ENCODE measurements at regions not wholly inside any gene's neighbourhood (a gene's known extent, or its start where the extent isn't known, plus 50 kb on each side); places are given as distances from the start of the nearest gene placed in this dataset.

- Histone ChIP-seq H3K27me3 (ENCODE audit: control insufficient read depth, insufficient read depth, low read length) (no peaks in the 10 kb centered on the region), H3K36me3 (replicated peaks; ENCODE audit: control insufficient read depth, insufficient read depth, low read length) (no peaks in the 10 kb centered on the region), H3K4me3 (ENCODE audit: insufficient read depth, low read depth, low read length) (no peak overlapping the region)
- no peak for DNase-seq
Measured at GRCh38 chr5:92923885-92924284, 657.1 kb downstream of the NR2F1-AS1 start.

- DNase-seq: no peak
- H3K36me3 ChIP-seq (replicated peaks; ENCODE audit: control insufficient read depth, insufficient read depth, low read length): no peaks in the 10 kb centered on the region
- no peaks in the 10 kb centered on the region for H3K27me3 ChIP-seq (ENCODE audit: control insufficient read depth, insufficient read depth, low read length)
- H3K4me3 ChIP-seq (ENCODE audit: insufficient read depth, low read depth, low read length): no peak overlapping the region
Measured at GRCh38 chr5:92922231-92922967, 658.6 kb downstream of the NR2F1-AS1 start.

GRCh38 chr5:92917044-92917443 lies 664.0 kb downstream of the NR2F1-AS1 start:
- no peak overlapping the region for H3K4me3 ChIP-seq (ENCODE audit: insufficient read depth, low read depth, low read length)
- H3K27me3 ChIP-seq (ENCODE audit: control insufficient read depth, insufficient read depth, low read length): no peaks in the 10 kb centered on the region
- no peaks in the 10 kb centered on the region for H3K36me3 ChIP-seq (replicated peaks; ENCODE audit: control insufficient read depth, insufficient read depth, low read length)
- DNase-seq: no peak

- H3K4me3 ChIP-seq (ENCODE audit: insufficient read depth, low read depth, low read length): no peak overlapping the region
- no peaks in the 10 kb centered on the region for H3K27me3 ChIP-seq (ENCODE audit: control insufficient read depth, insufficient read depth, low read length)
- no peak for DNase-seq
Measured at GRCh38 chr5:92916036-92916435, 665.0 kb downstream of the NR2F1-AS1 start.

GRCh38 chr5:92912283-92912682 lies 668.7 kb downstream of the NR2F1-AS1 start:
- Histone ChIP-seq H3K36me3 (replicated peaks; ENCODE audit: control insufficient read depth, insufficient read depth, low read length) (no peaks in the 10 kb centered on the region), H3K27me3 (ENCODE audit: control insufficient read depth, insufficient read depth, low read length) (no peaks in the 10 kb centered on the region), H3K4me3 (ENCODE audit: insufficient read depth, low read depth, low read length) (no peak overlapping the region)
- DNase-seq: no peak

More at GRCh38 chr5:92916036-92916435, 665.0 kb downstream of the NR2F1-AS1 start:
- H3K36me3 ChIP-seq (replicated peaks; ENCODE audit: control insufficient read depth, insufficient read depth, low read length): no peaks in the 10 kb centered on the region

- no peaks in the 10 kb centered on the region for H3K27me3 ChIP-seq (ENCODE audit: control insufficient read depth, insufficient read depth, low read length)
- DNase-seq: no peak
- no peaks in the 10 kb centered on the region for H3K36me3 ChIP-seq (replicated peaks; ENCODE audit: control insufficient read depth, insufficient read depth, low read length)
- no peak overlapping the region for H3K4me3 ChIP-seq (ENCODE audit: insufficient read depth, low read depth, low read length)
Measured at GRCh38 chr5:92911851-92912250, 669.2 kb downstream of the NR2F1-AS1 start.

- Histone ChIP-seq H3K36me3 (replicated peaks; ENCODE audit: control insufficient read depth, insufficient read depth, low read length) (no peaks in the 10 kb centered on the region), H3K4me3 (ENCODE audit: insufficient read depth, low read depth, low read length) (no peak overlapping the region), H3K27me3 (ENCODE audit: control insufficient read depth, insufficient read depth, low read length) (no peaks in the 10 kb centered on the region)
- DNase-seq: no peak
Measured at GRCh38 chr5:92911293-92911692, 669.7 kb downstream of the NR2F1-AS1 start.

- H3K27me3 ChIP-seq (ENCODE audit: control insufficient read depth, insufficient read depth, low read length): no peaks in the 10 kb centered on the region
- no peak overlapping the region for H3K4me3 ChIP-seq (ENCODE audit: insufficient read depth, low read depth, low read length)
- no peaks in the 10 kb centered on the region for H3K36me3 ChIP-seq (replicated peaks; ENCODE audit: control insufficient read depth, insufficient read depth, low read length)
- DNase-seq: peak; percentile 2
Measured at GRCh38 chr5:92909602-92909962, 671.4 kb downstream of the NR2F1-AS1 start.

GRCh38 chr5:92908952-92909601 lies 671.9 kb downstream of the NR2F1-AS1 start:
- H3K27me3 ChIP-seq (ENCODE audit: control insufficient read depth, insufficient read depth, low read length): no peaks in the 10 kb centered on the region
- H3K36me3 ChIP-seq (replicated peaks; ENCODE audit: control insufficient read depth, insufficient read depth, low read length): no peaks in the 10 kb centered on the region
- no peak overlapping the region for H3K4me3 ChIP-seq (ENCODE audit: insufficient read depth, low read depth, low read length)
- no peak for DNase-seq

- no peaks in the 10 kb centered on the region for H3K27me3 ChIP-seq (ENCODE audit: control insufficient read depth, insufficient read depth, low read length)
- DNase-seq: no peak
Measured at GRCh38 chr5:92907938-92908606, 672.9 kb downstream of the NR2F1-AS1 start.

GRCh38 chr5:92906798-92907376 lies 674.1 kb downstream of the NR2F1-AS1 start:
- DNase-seq: no peak
- H3K4me3 ChIP-seq (ENCODE audit: insufficient read depth, low read depth, low read length): no peak overlapping the region
- no peaks in the 10 kb centered on the region for H3K27me3 ChIP-seq (ENCODE audit: control insufficient read depth, insufficient read depth, low read length)
- no peaks in the 10 kb centered on the region for H3K36me3 ChIP-seq (replicated peaks; ENCODE audit: control insufficient read depth, insufficient read depth, low read length)

More at GRCh38 chr5:92907938-92908606, 672.9 kb downstream of the NR2F1-AS1 start:
- no peaks in the 10 kb centered on the region for H3K36me3 ChIP-seq (replicated peaks; ENCODE audit: control insufficient read depth, insufficient read depth, low read length)
- H3K4me3 ChIP-seq (ENCODE audit: insufficient read depth, low read depth, low read length): no peak overlapping the region

- Histone ChIP-seq H3K36me3 (replicated peaks; ENCODE audit: control insufficient read depth, insufficient read depth, low read length) (no peaks in the 10 kb centered on the region), H3K27me3 (ENCODE audit: control insufficient read depth, insufficient read depth, low read length) (no peaks in the 10 kb centered on the region), H3K4me3 (ENCODE audit: insufficient read depth, low read depth, low read length) (no peak overlapping the region)
- no peak for DNase-seq
Measured at GRCh38 chr5:92904021-92904420, 677.0 kb downstream of the NR2F1-AS1 start.

GRCh38 chr5:92899611-92900010 lies 681.4 kb downstream of the NR2F1-AS1 start:
- Histone ChIP-seq H3K36me3 (replicated peaks; ENCODE audit: control insufficient read depth, insufficient read depth, low read length) (no peaks in the 10 kb centered on the region), H3K27me3 (ENCODE audit: control insufficient read depth, insufficient read depth, low read length) (no peaks in the 10 kb centered on the region), H3K4me3 (ENCODE audit: insufficient read depth, low read depth, low read length) (no peak overlapping the region)
- no peak for DNase-seq

GRCh38 chr5:92896722-92897121 lies 684.3 kb downstream of the NR2F1-AS1 start:
- no peaks in the 10 kb centered on the region for H3K27me3 ChIP-seq (ENCODE audit: control insufficient read depth, insufficient read depth, low read length)
- H3K36me3 ChIP-seq (replicated peaks; ENCODE audit: control insufficient read depth, insufficient read depth, low read length): no peaks in the 10 kb centered on the region
- no peak for DNase-seq
- no peak overlapping the region for H3K4me3 ChIP-seq (ENCODE audit: insufficient read depth, low read depth, low read length)

- H3K27me3 ChIP-seq (ENCODE audit: control insufficient read depth, insufficient read depth, low read length): no peaks in the 10 kb centered on the region
- no peaks in the 10 kb centered on the region for H3K36me3 ChIP-seq (replicated peaks; ENCODE audit: control insufficient read depth, insufficient read depth, low read length)
- no peak for DNase-seq
- no peak overlapping the region for H3K4me3 ChIP-seq (ENCODE audit: insufficient read depth, low read depth, low read length)
Measured at GRCh38 chr5:92890841-92891244, 690.2 kb downstream of the NR2F1-AS1 start.
